ENCODE measurements at regions not wholly inside any gene's neighbourhood (a gene's known extent, or its start where the extent isn't known, plus 50 kb on each side); places are given as distances from the start of the nearest gene placed in this dataset.
A peak's percentile ranks its signal among the peaks of the same experiment; 100 is the strongest.
"Not testable (repeated sequence)": the region's sequence is repeated elsewhere in the genome, so short reads cannot be mapped to it uniquely, and the experiment has no call there.

GRCh38 chr5:102666164-102666946 is 88.8 kb upstream of the PAM start:
- DNase-seq, result no peak

- DNase-seq, result no peak
Measured at GRCh38 chr5:102668220-102668932, 86.7 kb upstream of the PAM start.

GRCh38 chr5:102670224-102670836 is 84.8 kb upstream of the PAM start:
- DNase-seq, result peak; percentile 17 to 26

- not testable (repeated sequence) for DNase-seq
Measured at GRCh38 chr5:102671033-102671734, 83.9 kb upstream of the PAM start.

- DNase-seq, result no peak
Measured at GRCh38 chr5:102678267-102679058, 76.6 kb upstream of the PAM start.

GRCh38 chr5:102681403-102681983 is 73.6 kb upstream of the PAM start:
- DNase-seq, result peak; percentile 64 to 69

- no peak for DNase-seq
Measured at GRCh38 chr5:102682101-102682647, 72.9 kb upstream of the PAM start.

GRCh38 chr5:102688076-102688475 is 67.0 kb upstream of the PAM start:
- DNase-seq, result not testable (repeated sequence)

- not testable (repeated sequence) for DNase-seq
Measured at GRCh38 chr5:102688581-102689342, 66.3 kb upstream of the PAM start.

- DNase-seq, result no peak
Measured at GRCh38 chr5:102690910-102691309, 64.2 kb upstream of the PAM start.

- no peak for DNase-seq
Measured at GRCh38 chr5:102691434-102691833, 63.7 kb upstream of the PAM start.

GRCh38 chr5:102700120-102700831 is 54.8 kb upstream of the PAM start:
- DNase-seq, result no peak

GRCh38 chr5:102700916-102701315 is 54.2 kb upstream of the PAM start:
- no peak for DNase-seq

- no peak for DNase-seq
Measured at GRCh38 chr5:102701748-102702147, 53.4 kb upstream of the PAM start.

All from AML-193 (cell line).